MM.1S (cell line): ENCODE measurements at regions not wholly inside any gene's neighbourhood (a gene's known extent, or its start where the extent isn't known, plus 50 kb on each side); places are given as distances from the start of the nearest gene placed in this dataset.

Experiments
- DNase-seq: peaks from one replicate; pipeline ENCODE4 v3.0.0-alpha.2; 2015
- H2AFZ ChIP-seq: fragments of 300-600 bp; sonication (generic); 2 replicates; pipeline ENCODE4 v1.6.0; 2016; ENCODE audit warnings: antibody characterized with exemption, low read length
- H3F3A ChIP-seq: fragments of 300-600 bp; sonication (generic); 2 replicates; pipeline ENCODE4 v1.6.1; 2016; ENCODE audit warnings: mild to moderate bottlenecking, antibody characterized with exemption, low read length, moderate library complexity, mixed read lengths; ENCODE audit not compliant: insufficient read depth
- H3K27ac ChIP-seq: fragments of 300-600 bp; sonication (generic); 2 replicates; pipeline ENCODE4 v1.5.1; 2016; ENCODE audit warnings: mild to moderate bottlenecking, low read length
- H3K27me3 ChIP-seq: fragments of 300-600 bp; sonication (generic); replicated peaks from 2 replicates; pipeline ENCODE4 v1.6.0; 2016; ENCODE audit warnings: low read length; ENCODE audit not compliant: insufficient read depth
- H3K36me3 ChIP-seq: fragments of 300-600 bp; sonication (generic); replicated peaks from 2 replicates; pipeline ENCODE4 v1.6.1; 2016; ENCODE audit warnings: mild to moderate bottlenecking, low read length, mixed read lengths; ENCODE audit not compliant: insufficient read depth
- H3K4me1 ChIP-seq: fragments of 300-600 bp; sonication (generic); 2 replicates; pipeline ENCODE4 v1.6.1; 2016; ENCODE audit warnings: low read length, mixed read lengths
- H3K4me2 ChIP-seq: fragments of 300-600 bp; sonication (generic); 2 replicates; pipeline ENCODE4 v1.6.0; 2016; ENCODE audit warnings: low read depth, low read length
- H3K4me3 ChIP-seq: fragments of 300-600 bp; sonication (generic); 2 replicates; pipeline ENCODE4 v1.5.1; 2016; ENCODE audit warnings: low read length, mixed read lengths
- H3K79me2 ChIP-seq: fragments of 300-600 bp; sonication (generic); 2 replicates; pipeline ENCODE4 v1.6.1; 2016; ENCODE audit warnings: mixed run types, low read length, mixed read lengths
- H3K9ac ChIP-seq: fragments of 300-600 bp; sonication (generic); 2 replicates; pipeline ENCODE4 v1.6.1; 2016; ENCODE audit warnings: low read length, mixed read lengths
- H3K9me2 ChIP-seq: fragments of 300-600 bp; sonication (generic); replicated peaks from 2 replicates; pipeline ENCODE4 v1.6.1; 2016; ENCODE audit warnings: mild to moderate bottlenecking, low read length, mixed read lengths; ENCODE audit not compliant: insufficient read depth
- H3K9me3 ChIP-seq: fragments of 300-600 bp; sonication (generic); replicated peaks from 2 replicates; pipeline ENCODE4 v1.6.1; 2016; ENCODE audit warnings: mild to moderate bottlenecking, low read length, mixed read lengths; ENCODE audit not compliant: insufficient read depth
- H4K20me1 ChIP-seq: fragments of 300-600 bp; sonication (generic); 2 replicates; pipeline ENCODE4 v1.6.1; 2016; ENCODE audit warnings: mild to moderate bottlenecking, low read length, moderate library complexity, mixed read lengths; ENCODE audit not compliant: insufficient read depth
- CTCF ChIP-seq: fragments of 300-600 bp; sonication (generic); IDR thresholded peaks from 2 replicates; pipeline ENCODE4 v1.5.1; 2016; ENCODE audit warnings: antibody characterized with exemption, low read length, mixed read lengths
- EZH2 ChIP-seq: fragments of 300-600 bp; sonication (generic); optimal IDR thresholded peaks from 2 replicates; pipeline ENCODE3; 2017; ENCODE audit warnings: low read depth, mild to moderate bottlenecking, antibody characterized with exemption, low read length, mixed read lengths
- EZH2phosphoT487 ChIP-seq: fragments of 300-600 bp; sonication (generic); IDR thresholded peaks from 2 replicates; pipeline ENCODE4 v1.6.1; 2018; ENCODE audit warnings: antibody characterized with exemption, low read length

GRCh38 chr10:109454691-109455090 lies 468.6 kb downstream of the XPNPEP1 start:
- H3K9me2 ChIP-seq = no peaks in the 10 kb centered on the region
- H3K4me3 ChIP-seq = no peak overlapping the region
- H3K9ac ChIP-seq = no peak overlapping the region
- no peaks in the 10 kb centered on the region for H3F3A ChIP-seq
- no peaks in the 10 kb centered on the region for H3K36me3 ChIP-seq
- no peak overlapping the region for H3K4me2 ChIP-seq
- no peaks in the 10 kb centered on the region for H4K20me1 ChIP-seq
- no peak overlapping the region for H2AFZ ChIP-seq
- H3K27ac ChIP-seq = no peak overlapping the region
- TF ChIP-seq EZH2phosphoT487 = no peak
- TF ChIP-seq EZH2 = no peak
- TF ChIP-seq CTCF = no peak
- DNase-seq = no peak
- H3K27me3 ChIP-seq = no peaks in the 10 kb centered on the region
- no peaks in the 10 kb centered on the region for H3K9me3 ChIP-seq
- no peaks in the 10 kb centered on the region for H3K4me1 ChIP-seq
- H3K79me2 ChIP-seq = no peaks in the 10 kb centered on the region

- Histone ChIP-seq H3F3A (no peaks in the 10 kb centered on the region), H3K27ac (no peak overlapping the region), H4K20me1 (no peaks in the 10 kb centered on the region), H3K4me1 (no peaks in the 10 kb centered on the region), H3K4me2 (no peak overlapping the region), H3K36me3 (no peaks in the 10 kb centered on the region), H3K9ac (no peak overlapping the region), H3K79me2 (no peaks in the 10 kb centered on the region), H3K9me3 (no peaks in the 10 kb centered on the region), H3K27me3 (no peaks in the 10 kb centered on the region), H3K4me3 (no peak overlapping the region), H2AFZ (no peak overlapping the region), H3K9me2 (no peaks in the 10 kb centered on the region)
- no peak for TF ChIP-seq CTCF
- TF ChIP-seq EZH2 = no peak
- no peak for TF ChIP-seq EZH2phosphoT487
- no peak for DNase-seq
These were observed 471.4 kb downstream of the XPNPEP1 start for GRCh38 chr10:109451879-109452278.

- Histone ChIP-seq H3K9ac (no peak overlapping the region), H3F3A (no peaks in the 10 kb centered on the region), H3K4me3 (no peak overlapping the region), H3K27ac (no peak overlapping the region), H4K20me1 (no peaks in the 10 kb centered on the region), H3K27me3 (no peaks in the 10 kb centered on the region), H3K9me2 (no peaks in the 10 kb centered on the region), H3K4me2 (no peak overlapping the region), H3K36me3 (no peaks in the 10 kb centered on the region), H3K9me3 (no peaks in the 10 kb centered on the region), H3K79me2 (no peaks in the 10 kb centered on the region), H3K4me1 (no peaks in the 10 kb centered on the region), H2AFZ (no peak overlapping the region)
- no peak for DNase-seq
- TF ChIP-seq CTCF = no peak
- no peak for TF ChIP-seq EZH2
- no peak for TF ChIP-seq EZH2phosphoT487
These were observed 472.6 kb downstream of the XPNPEP1 start for GRCh38 chr10:109450702-109451101.
